PC-9 (cell line): ENCODE measurements at regions not wholly inside any gene's neighbourhood (a gene's known extent, or its start where the extent isn't known, plus 50 kb on each side); places are given as distances from the start of the nearest gene placed in this dataset.
"Not testable (repeated sequence)": the region's sequence is repeated elsewhere in the genome, so short reads cannot be mapped to it uniquely, and the experiment has no call there.

Source experiments
- BruUV-seq: library from RNA; stranded (reverse); fragments of 400-500 nt; replicated peaks from 2 replicates; lab custom pipeline; 2021; lab: Mats Ljungman, UMichigan
- CTCF ChIA-PET: fragments of 300-600 bp; sonication (Branson Sonifier 250); formaldehyde crosslinking; loops from one replicate; lab custom pipeline; 2022; ENCODE audit warnings: antibody characterized with exemption; lab: Charles Lee
- POLR2A ChIA-PET: fragments of 300-600 bp; sonication (Branson Sonifier 250); formaldehyde crosslinking; loops from one replicate; lab custom pipeline; 2022; ENCODE audit warnings: antibody characterized with exemption; ENCODE audit not compliant: unreplicated experiment; lab: Charles Lee
- DNase-seq, 2 experiments: peaks; one replicate each; pipeline versions ENCODE4 v3.0.0 to v3.0.0-alpha.2; 2015 to 2022; ENCODE audit warnings: mixed read lengths in 1 of 2
- H2AFZ ChIP-seq: fragments of 200-600 bp; sonication (generic); 2 replicates; pipeline ENCODE4 v1.8.1; 2017; ENCODE audit warnings: antibody characterized with exemption
- H3F3A ChIP-seq: fragments of 200-600 bp; sonication (generic); 2 replicates; pipeline ENCODE4 v1.8.1; 2017; ENCODE audit warnings: antibody characterized with exemption, mild to moderate bottlenecking, low read depth; ENCODE audit not compliant: insufficient read depth
- H3K27ac ChIP-seq: fragments of 200-600 bp; sonication (generic); 2 replicates; pipeline ENCODE4 v1.6.1; 2016; ENCODE audit warnings: mixed run types
- H3K27me3 ChIP-seq: fragments of 200-600 bp; sonication (generic); 2 replicates; pipeline ENCODE4 v1.6.1; 2016; ENCODE audit warnings: low read depth, mixed run types; ENCODE audit not compliant: insufficient read depth
- H3K36me3 ChIP-seq: fragments of 200-600 bp; sonication (generic); 2 replicates; pipeline ENCODE4 v1.6.1; 2016; ENCODE audit warnings: low read depth, mixed run types
- H3K4me1 ChIP-seq: fragments of 200-600 bp; sonication (generic); replicated peaks from 2 replicates; pipeline ENCODE4 v1.6.1; 2016; ENCODE audit warnings: mixed run types; ENCODE audit not compliant: insufficient read depth
- H3K4me2 ChIP-seq: fragments of 200-600 bp; sonication (generic); 2 replicates; pipeline ENCODE4 v1.6.1; 2017; ENCODE audit warnings: mixed run types
- H3K4me3 ChIP-seq: fragments of 200-600 bp; sonication (generic); 2 replicates; pipeline ENCODE4 v1.6.1; 2016; ENCODE audit warnings: mixed run types
- H3K79me2 ChIP-seq: fragments of 200-600 bp; sonication (generic); 2 replicates; pipeline ENCODE4 v1.6.1; 2017; ENCODE audit warnings: low read depth, mixed run types
- H3K9me2 ChIP-seq: fragments of 200-600 bp; sonication (generic); 2 replicates; pipeline ENCODE4 v1.8.1; 2017; ENCODE audit warnings: mild to moderate bottlenecking; ENCODE audit not compliant: insufficient read depth
- H3K9me3 ChIP-seq: fragments of 200-600 bp; sonication (generic); 2 replicates; pipeline ENCODE4 v1.8.1; 2016; ENCODE audit warnings: low read depth; ENCODE audit not compliant: insufficient read depth
- H4K20me1 ChIP-seq: fragments of 200-600 bp; sonication (generic); 2 replicates; pipeline ENCODE4 v1.8.1; 2017; ENCODE audit not compliant: insufficient read depth
- CTCF ChIP-seq: fragments of 200-600 bp; sonication (generic); conservative IDR thresholded peaks from 2 replicates; pipeline ENCODE4 v1.6.1; 2017; ENCODE audit warnings: mixed run types, antibody characterized with exemption, mild to moderate bottlenecking, moderate library complexity
- EZH2 ChIP-seq: fragments of 200-600 bp; sonication (generic); IDR thresholded peaks from 2 replicates; pipeline ENCODE4 v1.8.0; 2017; ENCODE audit warnings: antibody characterized with exemption, low read depth
- intact Hi-C: fragments of 100-400 bp; cut with micrococcal nuclease; formaldehyde crosslinking; loops from one replicate; pipeline ENCODE4 v1.10.0; 2022; ENCODE audit not compliant: unreplicated experiment

- H3F3A ChIP-seq: no peaks in the 10 kb centered on the region
- H4K20me1 ChIP-seq: no peaks in the 10 kb centered on the region
- H3K9me3 ChIP-seq: no peaks in the 10 kb centered on the region
- H3K27ac ChIP-seq: no peak overlapping the region
- H3K4me2 ChIP-seq: no peak overlapping the region
- H2AFZ ChIP-seq: no peak overlapping the region
- no TSS peak for BruUV-seq
- no peaks in the 10 kb centered on the region for H3K79me2 ChIP-seq
- no peaks in the 10 kb centered on the region for H3K4me1 ChIP-seq
- no peaks in the 10 kb centered on the region for H3K9me2 ChIP-seq
- intact Hi-C loops: no loop called here
- ChIA-PET CTCF (no interaction called here), POLR2A (no interaction called here)
- H3K36me3 ChIP-seq: no peaks in the 10 kb centered on the region
- peaks cover 43% of the 10 kb centered on the region for H3K27me3 ChIP-seq
- H3K4me3 ChIP-seq: no peak overlapping the region
- TF ChIP-seq EZH2: no peak
- no peak for TF ChIP-seq CTCF
- DNase-seq: no peak
Measured at GRCh38 chr18:11467611-11468010, 141.8 kb upstream of the SLC35G4 start.

- no peak overlapping the region for H3K4me2 ChIP-seq
- no peak overlapping the region for H2AFZ ChIP-seq
- H3F3A ChIP-seq: no peaks in the 10 kb centered on the region
- no peaks in the 10 kb centered on the region for H3K9me3 ChIP-seq
- BruUV-seq: no TSS peak
- intact Hi-C loops: no loop called here
- no peaks in the 10 kb centered on the region for H3K4me1 ChIP-seq
- no peaks in the 10 kb centered on the region; the same call in 1 of the 2 replicates for H3K9me2 ChIP-seq
- no peaks in the 10 kb centered on the region for H3K79me2 ChIP-seq
- no peaks in the 10 kb centered on the region for H3K36me3 ChIP-seq
- no peak for TF ChIP-seq CTCF
- TF ChIP-seq EZH2: no peak
- H3K4me3 ChIP-seq: no peak overlapping the region
- DNase-seq: no peak
- ChIA-PET POLR2A (no interaction called here), CTCF (no interaction called here)
- H3K27ac ChIP-seq: no peak overlapping the region
- no peaks in the 10 kb centered on the region for H4K20me1 ChIP-seq
- H3K27me3 ChIP-seq: peaks cover 37% of the 10 kb centered on the region
Measured at GRCh38 chr18:11464129-11464528, 145.3 kb upstream of the SLC35G4 start.

- Histone ChIP-seq H3K36me3 (no peaks in the 10 kb centered on the region), H3K4me3 (no peak overlapping the region), H3F3A (no peaks in the 10 kb centered on the region), H2AFZ (no peak overlapping the region), H3K27ac (no peak overlapping the region), H3K9me3 (no peaks in the 10 kb centered on the region), H3K9me2 (no peaks in the 10 kb centered on the region; the same call in 1 of the 2 replicates), H3K79me2 (no peaks in the 10 kb centered on the region), H3K4me1 (no peaks in the 10 kb centered on the region), H4K20me1 (no peaks in the 10 kb centered on the region), H3K4me2 (no peak overlapping the region), H3K27me3 (peaks cover 18% of the 10 kb centered on the region)
- ChIA-PET CTCF (no interaction called here), POLR2A (no interaction called here)
- no peak for DNase-seq
- intact Hi-C loops: no loop called here
- no peak for TF ChIP-seq EZH2
- TF ChIP-seq CTCF: no peak
- BruUV-seq: no TSS peak
Measured at GRCh38 chr18:11458447-11458846, 150.9 kb upstream of the SLC35G4 start.

GRCh38 chr18:11457853-11458252 lies 151.5 kb upstream of the SLC35G4 start:
- BruUV-seq, intact Hi-C loops, CTCF ChIA-PET, H4K20me1 ChIP-seq, H3K36me3 ChIP-seq, H3K4me2 ChIP-seq, DNase-seq, H3K4me1 ChIP-seq, H3K27ac ChIP-seq, H3K4me3 ChIP-seq, H3F3A ChIP-seq, H3K9me3 ChIP-seq, H3K9me2 ChIP-seq, POLR2A ChIA-PET, H3K79me2 ChIP-seq, H2AFZ ChIP-seq: not testable (repeated sequence)
- H3K27me3 ChIP-seq: peaks cover 18% of the 10 kb centered on the region
